ENCODE measurements at regions not wholly inside any gene's neighbourhood (a gene's known extent, or its start where the extent isn't known, plus 50 kb on each side); places are given as distances from the start of the nearest gene placed in this dataset.

- no peaks in the 10 kb centered on the region for H3K4me1 Mint-ChIP-seq
- H3K4me3 Mint-ChIP-seq: no peak overlapping the region
- H3K9me3 Mint-ChIP-seq: no peaks in the 10 kb centered on the region
- DNase-seq (no peak), ATAC-seq (no peak)
- no peaks in the 10 kb centered on the region for H3K36me3 Mint-ChIP-seq
- POLR2A ChIA-PET: no interaction called here
- no peak overlapping the region for H3K27ac Mint-ChIP-seq
- H3K27me3 Mint-ChIP-seq: peaks cover 0 to 13% (median 6%) of the 10 kb centered on the region in 5 donors
Measured at GRCh38 chr10:78688901-78689583, 379.7 kb upstream of the ZMIZ1 start.

GRCh38 chr10:78689584-78689935 lies 379.2 kb upstream of the ZMIZ1 start:
- no peak for DNase-seq
- no peak for ATAC-seq
- Mint-ChIP-seq H3K27me3 (peaks cover 0 to 10% (median 3%) of the 10 kb centered on the region in 5 donors), H3K4me3 (no peak overlapping the region), H3K36me3 (no peaks in the 10 kb centered on the region), H3K4me1 (no peaks in the 10 kb centered on the region), H3K9me3 (no peaks in the 10 kb centered on the region), H3K27ac (no peak overlapping the region)
- POLR2A ChIA-PET: no interaction called here

GRCh38 chr10:78690354-78691111 lies 378.2 kb upstream of the ZMIZ1 start:
- H3K27me3 Mint-ChIP-seq: peaks cover 0 to 10% (median 1%) of the 10 kb centered on the region in 5 donors
- DNase-seq (no peak), ATAC-seq (no peak)
- no peaks in the 10 kb centered on the region for H3K9me3 Mint-ChIP-seq
- POLR2A ChIA-PET: no interaction called here
- H3K36me3 Mint-ChIP-seq: no peaks in the 10 kb centered on the region
- H3K27ac Mint-ChIP-seq: no peak overlapping the region
- H3K4me1 Mint-ChIP-seq: no peaks in the 10 kb centered on the region
- H3K4me3 Mint-ChIP-seq: no peak overlapping the region

GRCh38 chr10:78691301-78692030 lies 377.3 kb upstream of the ZMIZ1 start:
- peaks cover 0 to 10% (median 2%) of the 10 kb centered on the region in 5 donors for H3K27me3 Mint-ChIP-seq
- no peak overlapping the region for H3K27ac Mint-ChIP-seq
- H3K36me3 Mint-ChIP-seq: no peaks in the 10 kb centered on the region
- no peaks in the 10 kb centered on the region for H3K4me1 Mint-ChIP-seq
- no peak overlapping the region for H3K4me3 Mint-ChIP-seq
- POLR2A ChIA-PET: no interaction called here
- no peak for DNase-seq
- no peaks in the 10 kb centered on the region for H3K9me3 Mint-ChIP-seq
- no peak for ATAC-seq

GRCh38 chr10:78692071-78692470 lies 376.7 kb upstream of the ZMIZ1 start:
- Mint-ChIP-seq H3K4me3 (no peak overlapping the region), H3K36me3 (no peaks in the 10 kb centered on the region), H3K27me3 (peaks cover 0 to 10% (median 2%) of the 10 kb centered on the region in 5 donors), H3K27ac (no peak overlapping the region), H3K4me1 (no peaks in the 10 kb centered on the region), H3K9me3 (no peaks in the 10 kb centered on the region)
- POLR2A ChIA-PET: no interaction called here
- ATAC-seq: no peak
- DNase-seq: no peak

- DNase-seq: no peak
- peaks cover 0 to 12% (median 3%) of the 10 kb centered on the region in 5 donors for H3K27me3 Mint-ChIP-seq
- H3K4me1 Mint-ChIP-seq: no peaks in the 10 kb centered on the region
- no peak for ATAC-seq
- H3K36me3 Mint-ChIP-seq: no peaks in the 10 kb centered on the region
- POLR2A ChIA-PET: no interaction called here
- H3K4me3 Mint-ChIP-seq: no peak overlapping the region
- peak overlapping the region in 2 of 10 donors; percentile 36 to 61 for H3K27ac Mint-ChIP-seq
- no peaks in the 10 kb centered on the region for H3K9me3 Mint-ChIP-seq
Measured at GRCh38 chr10:78695846-78696245, 372.9 kb upstream of the ZMIZ1 start.

- Mint-ChIP-seq H3K4me3 (no peak overlapping the region), H3K36me3 (no peaks in the 10 kb centered on the region), H3K9me3 (no peaks in the 10 kb centered on the region), H3K27me3 (peaks cover 0 to 18% (median 8%) of the 10 kb centered on the region in 5 donors), H3K27ac (no peak overlapping the region), H3K4me1 (no peaks in the 10 kb centered on the region)
- POLR2A ChIA-PET: no interaction called here
- ATAC-seq (no peak), DNase-seq (no peak)
Measured at GRCh38 chr10:78696791-78697395, 371.9 kb upstream of the ZMIZ1 start.

- DNase-seq (no peak), ATAC-seq (no peak)
- POLR2A ChIA-PET: no interaction called here
- H3K27ac Mint-ChIP-seq: no peak overlapping the region
- no peaks in the 10 kb centered on the region for H3K4me1 Mint-ChIP-seq
- no peaks in the 10 kb centered on the region for H3K9me3 Mint-ChIP-seq
- H3K4me3 Mint-ChIP-seq: no peak overlapping the region
- peaks cover 0 to 30% (median 8%) of the 10 kb centered on the region in 5 donors for H3K27me3 Mint-ChIP-seq
- no peaks in the 10 kb centered on the region for H3K36me3 Mint-ChIP-seq
Measured at GRCh38 chr10:78699971-78700370, 368.8 kb upstream of the ZMIZ1 start.

GRCh38 chr10:78700413-78700812 lies 368.4 kb upstream of the ZMIZ1 start:
- no peaks in the 10 kb centered on the region for H3K4me1 Mint-ChIP-seq
- ATAC-seq: no peak
- H3K27ac Mint-ChIP-seq: no peak overlapping the region
- H3K9me3 Mint-ChIP-seq: no peaks in the 10 kb centered on the region
- no peaks in the 10 kb centered on the region for H3K36me3 Mint-ChIP-seq
- no peak for DNase-seq
- peaks cover 0 to 30% (median 8%) of the 10 kb centered on the region in 5 donors for H3K27me3 Mint-ChIP-seq
- POLR2A ChIA-PET: no interaction called here
- H3K4me3 Mint-ChIP-seq: no peak overlapping the region

- H3K9me3 Mint-ChIP-seq: no peaks in the 10 kb centered on the region
- ATAC-seq (no peak), DNase-seq (no peak)
- H3K4me1 Mint-ChIP-seq: no peaks in the 10 kb centered on the region
- no peak overlapping the region for H3K4me3 Mint-ChIP-seq
- no peak overlapping the region for H3K27ac Mint-ChIP-seq
- peaks cover 0 to 30% (median 8%) of the 10 kb centered on the region in 5 donors for H3K27me3 Mint-ChIP-seq
- POLR2A ChIA-PET: no interaction called here
- no peaks in the 10 kb centered on the region for H3K36me3 Mint-ChIP-seq
Measured at GRCh38 chr10:78700816-78701520, 367.8 kb upstream of the ZMIZ1 start.

GRCh38 chr10:78702186-78702585 lies 366.6 kb upstream of the ZMIZ1 start:
- no peaks in the 10 kb centered on the region for H3K36me3 Mint-ChIP-seq
- ATAC-seq (no peak), DNase-seq (no peak)
- H3K9me3 Mint-ChIP-seq: no peaks in the 10 kb centered on the region
- H3K4me3 Mint-ChIP-seq: no peak overlapping the region
- H3K27ac Mint-ChIP-seq: no peak overlapping the region
- H3K4me1 Mint-ChIP-seq: no peaks in the 10 kb centered on the region
- POLR2A ChIA-PET: no interaction called here
- H3K27me3 Mint-ChIP-seq: peaks cover 0 to 30% (median 6%) of the 10 kb centered on the region in 5 donors

GRCh38 chr10:78702876-78703275 lies 365.9 kb upstream of the ZMIZ1 start:
- POLR2A ChIA-PET: no interaction called here
- H3K9me3 Mint-ChIP-seq: no peaks in the 10 kb centered on the region
- no peak overlapping the region for H3K27ac Mint-ChIP-seq
- H3K27me3 Mint-ChIP-seq: peaks cover 0 to 30% (median 6%) of the 10 kb centered on the region in 5 donors
- no peaks in the 10 kb centered on the region for H3K4me1 Mint-ChIP-seq
- no peak overlapping the region for H3K4me3 Mint-ChIP-seq
- ATAC-seq (no peak), DNase-seq (no peak)
- no peaks in the 10 kb centered on the region for H3K36me3 Mint-ChIP-seq
